Stomach (tissue), 4 donors: ENCODE measurements at regions not wholly inside any gene's neighbourhood (a gene's known extent, or its start where the extent isn't known, plus 50 kb on each side); places are given as distances from the start of the nearest gene placed in this dataset.

ENCODE experiments used
- EP300 ChIP-seq: sonication (generic); formaldehyde crosslinking; IDR thresholded peaks from one replicate; pipeline ENCODE4 v1.6.1; 2017; ENCODE audit warnings: antibody characterized with exemption
- POLR2A ChIP-seq, 4 donors: fragments of 450-650 bp; IDR thresholded peaks; one replicate each; pipeline ENCODE4 v1.6.1; 2016; ENCODE audit warnings: antibody characterized with exemption in 4 of 4, control low read depth in 2 of 4, mild to moderate bottlenecking in 1 of 4, moderate library complexity in 1 of 4
- POLR2AphosphoS5 ChIP-seq, 3 donors: sonication (generic); formaldehyde crosslinking; IDR thresholded peaks; one replicate each; pipeline ENCODE4 v1.6.1; 2016; ENCODE audit warnings: antibody characterized with exemption in 3 of 3
- TF ChIP-seq, protein P1 (sequence below), 7 experiments: fragments of 450-650 bp in 4 of 7; fragments of 200-600 bp in 3 of 7; sonication (generic) in 3 of 7; IDR thresholded peaks; one replicate each; pipeline ENCODE4 v1.5.1; 2016 to 2019; ENCODE audit warnings: antibody characterized with exemption in 7 of 7, control low read depth in 2 of 7, mild to moderate bottlenecking in 1 of 7

- TF ChIP-seq POLR2A (IDR thresholded peaks at IDR 0.05) (no peak), POLR2AphosphoS5 (IDR thresholded peaks at IDR 0.05) (no peak), EP300 (no peak)
- TF ChIP-seq, protein P1, sequence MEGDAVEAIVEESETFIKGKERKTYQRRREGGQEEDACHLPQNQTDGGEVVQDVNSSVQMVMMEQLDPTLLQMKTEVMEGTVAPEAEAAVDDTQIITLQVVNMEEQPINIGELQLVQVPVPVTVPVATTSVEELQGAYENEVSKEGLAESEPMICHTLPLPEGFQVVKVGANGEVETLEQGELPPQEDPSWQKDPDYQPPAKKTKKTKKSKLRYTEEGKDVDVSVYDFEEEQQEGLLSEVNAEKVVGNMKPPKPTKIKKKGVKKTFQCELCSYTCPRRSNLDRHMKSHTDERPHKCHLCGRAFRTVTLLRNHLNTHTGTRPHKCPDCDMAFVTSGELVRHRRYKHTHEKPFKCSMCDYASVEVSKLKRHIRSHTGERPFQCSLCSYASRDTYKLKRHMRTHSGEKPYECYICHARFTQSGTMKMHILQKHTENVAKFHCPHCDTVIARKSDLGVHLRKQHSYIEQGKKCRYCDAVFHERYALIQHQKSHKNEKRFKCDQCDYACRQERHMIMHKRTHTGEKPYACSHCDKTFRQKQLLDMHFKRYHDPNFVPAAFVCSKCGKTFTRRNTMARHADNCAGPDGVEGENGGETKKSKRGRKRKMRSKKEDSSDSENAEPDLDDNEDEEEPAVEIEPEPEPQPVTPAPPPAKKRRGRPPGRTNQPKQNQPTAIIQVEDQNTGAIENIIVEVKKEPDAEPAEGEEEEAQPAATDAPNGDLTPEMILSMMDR (IDR thresholded peaks at IDR 0.05), result no peak
These were observed 75.8 kb upstream of the CCDC91 start for GRCh38 chr12:28114488-28114887.
